Breast epithelium (tissue), 4 donors: ENCODE measurements at regions not wholly inside any gene's neighbourhood (a gene's known extent, or its start where the extent isn't known, plus 50 kb on each side); places are given as distances from the start of the nearest gene placed in this dataset.
"Not testable (repeated sequence)": the region's sequence is repeated elsewhere in the genome, so short reads cannot be mapped to it uniquely, and the experiment has no call there.

Source experiments
- DNase-seq, 2 donors: peaks; one replicate each; pipeline ENCODE4 v3.0.0-alpha.2; 2019; ENCODE audit warnings: low spot score in 2 of 2
- H3K27ac ChIP-seq, 2 donors: fragments of 200-600 bp; sonication (generic) in 1 of 2; one replicate each; pipeline ENCODE4 v1.5.1; 2016 to 2019; ENCODE audit warnings: mild to moderate bottlenecking in 1 of 2
- H3K27me3 ChIP-seq, 2 donors: fragments of 200-600 bp; sonication (generic) in 1 of 2; one replicate each; pipeline versions ENCODE4 v1.5.1 to v1.6.0; 2017 to 2019; ENCODE audit warnings: control low read depth in 1 of 2, mild to moderate bottlenecking in 1 of 2
- H3K36me3 ChIP-seq: fragments of 200-600 bp; one replicate; pipeline ENCODE4 v1.5.1; 2019
- H3K4me1 ChIP-seq, 2 donors: fragments of 200-600 bp; sonication (generic); one replicate each; pipeline ENCODE4 v1.5.1; 2016 to 2019; ENCODE audit warnings: control low read depth in 1 of 2
- H3K4me3 ChIP-seq, 3 donors: fragments of 200-600 bp; sonication (generic); 1 replicate in 2 of 3; 2 replicates in 1 of 3; pipeline ENCODE4 v1.5.1; 2016 to 2019; ENCODE audit warnings: mild to moderate bottlenecking in 3 of 3, moderate library complexity in 2 of 3
- H3K9me3 ChIP-seq, 2 donors: fragments of 200-600 bp; sonication (generic) in 1 of 2; one replicate each; pipeline ENCODE4 v1.5.1; 2016 to 2019; ENCODE audit warnings: control low read depth in 1 of 2
- CTCF ChIP-seq, 3 donors: fragments of 450-650 bp; IDR thresholded peaks; one replicate each; pipeline ENCODE4 v1.5.1; 2016 to 2017; ENCODE audit warnings: antibody characterized with exemption in 3 of 3, mild to moderate bottlenecking in 3 of 3, moderate library complexity in 3 of 3
- POLR2A ChIP-seq: fragments of 450-650 bp; IDR thresholded peaks from one replicate; pipeline ENCODE4 v1.6.1; 2016; ENCODE audit warnings: antibody characterized with exemption, mild to moderate bottlenecking, moderate library complexity
- POLR2AphosphoS5 ChIP-seq, 3 donors: sonication (generic); formaldehyde crosslinking; IDR thresholded peaks; one replicate each; pipeline ENCODE4 v1.6.1; 2017; ENCODE audit warnings: antibody characterized with exemption in 3 of 3
- intact Hi-C: fragments of 100-400 bp; cut with DNase I; formaldehyde crosslinking; loops from one replicate; pipeline ENCODE4 v1.15.1; 2023; ENCODE audit warnings: low total_unique reads

- no peaks in the 10 kb centered on the region for H3K4me1 ChIP-seq
- H3K9me3 ChIP-seq, result no peaks in the 10 kb centered on the region
- TF ChIP-seq POLR2A, result no peak
- TF ChIP-seq POLR2AphosphoS5 (IDR thresholded peaks at IDR 0.05), result no peak
- TF ChIP-seq CTCF (IDR thresholded peaks at IDR 0.05), result no peak
- no peaks in the 10 kb centered on the region for H3K27me3 ChIP-seq
- DNase-seq, result no peak
- H3K4me3 ChIP-seq, result no peak overlapping the region
- no peak overlapping the region for H3K27ac ChIP-seq
- intact Hi-C loops, result no loop called here
- H3K36me3 ChIP-seq, result no peaks in the 10 kb centered on the region
These were observed 201.3 kb upstream of the MOCS1 start for GRCh38 chr6:40135491-40136072.

- H3K27me3 ChIP-seq, H3K4me1 ChIP-seq, H3K9me3 ChIP-seq, H3K4me3 ChIP-seq, intact Hi-C loops, H3K36me3 ChIP-seq, DNase-seq, H3K27ac ChIP-seq: not testable (repeated sequence)
These were observed 199.7 kb upstream of the MOCS1 start for GRCh38 chr6:40133981-40134380.

- Histone ChIP-seq H3K9me3 (no peaks in the 10 kb centered on the region), H3K27me3 (no peaks in the 10 kb centered on the region), H3K4me3 (no peak overlapping the region), H3K27ac (no peak overlapping the region), H3K36me3 (no peaks in the 10 kb centered on the region), H3K4me1 (no peaks in the 10 kb centered on the region)
- DNase-seq, result no peak
- intact Hi-C loops, result no loop called here
- TF ChIP-seq POLR2AphosphoS5 (IDR thresholded peaks at IDR 0.05) (no peak), CTCF (IDR thresholded peaks at IDR 0.05) (no peak), POLR2A (no peak)
These were observed 197.4 kb upstream of the MOCS1 start for GRCh38 chr6:40131675-40132074.

GRCh38 chr6:40128127-40128526 lies 193.9 kb upstream of the MOCS1 start:
- Histone ChIP-seq H3K27me3 (no peaks in the 10 kb centered on the region), H3K9me3 (no peaks in the 10 kb centered on the region), H3K27ac (no peak overlapping the region), H3K4me1 (no peaks in the 10 kb centered on the region), H3K36me3 (no peaks in the 10 kb centered on the region), H3K4me3 (no peak overlapping the region)
- TF ChIP-seq POLR2AphosphoS5 (IDR thresholded peaks at IDR 0.05), result no peak
- DNase-seq, result no peak
- intact Hi-C loops, result no loop called here

GRCh38 chr6:40125680-40126394 lies 191.6 kb upstream of the MOCS1 start:
- H3K4me1 ChIP-seq, result no peaks in the 10 kb centered on the region
- H3K4me3 ChIP-seq, result no peak overlapping the region
- DNase-seq, result no peak
- no peak overlapping the region for H3K27ac ChIP-seq
- TF ChIP-seq POLR2A (no peak), POLR2AphosphoS5 (IDR thresholded peaks at IDR 0.05) (no peak), CTCF (IDR thresholded peaks at IDR 0.05) (no peak)
- no peaks in the 10 kb centered on the region for H3K9me3 ChIP-seq
- H3K36me3 ChIP-seq, result no peaks in the 10 kb centered on the region
- intact Hi-C loops, result no loop called here
- no peaks in the 10 kb centered on the region for H3K27me3 ChIP-seq

- Histone ChIP-seq H3K4me1 (no peaks in the 10 kb centered on the region), H3K27me3 (no peaks in the 10 kb centered on the region), H3K4me3 (no peak overlapping the region), H3K9me3 (no peaks in the 10 kb centered on the region), H3K36me3 (no peaks in the 10 kb centered on the region), H3K27ac (no peak overlapping the region)
- intact Hi-C loops, result no loop called here
- TF ChIP-seq POLR2AphosphoS5 (IDR thresholded peaks at IDR 0.05) (no peak), CTCF (IDR thresholded peaks at IDR 0.05) (no peak), POLR2A (no peak)
- no peak for DNase-seq
These were observed 190.7 kb upstream of the MOCS1 start for GRCh38 chr6:40124924-40125323.
